H1 (cell line): ENCODE measurements at regions not wholly inside any gene's neighbourhood (a gene's known extent, or its start where the extent isn't known, plus 50 kb on each side); places are given as distances from the start of the nearest gene placed in this dataset.

Source experiments
- CTCF ChIA-PET: fragments of 300-600 bp; sonication (Branson Sonifier 250); formaldehyde crosslinking; loops from one replicate; lab custom pipeline; 2021; ENCODE audit not compliant: partially characterized antibody; lab: Charles Lee
- POLR2A ChIA-PET: fragments of 300-600 bp; sonication (Branson Sonifier 250); formaldehyde crosslinking; loops from one replicate; lab custom pipeline; 2021; ENCODE audit warnings: inconsistent platforms; ENCODE audit not compliant: partially characterized antibody; lab: Charles Lee
- DNase-seq, 2 experiments: peaks; one replicate each; pipeline versions ENCODE4 v3.0.0 to v3.0.0-alpha.2; 2010 to 2022; ENCODE audit warnings: low spot score in 2 of 2, low read depth in 1 of 2, mixed read lengths in 1 of 2
- FAIRE-seq: peaks from 2 replicates; lab custom pipeline; 2011; peaks lifted over from hg19 to GRCh38; lab: Jason Lieb, UNC
- H2AFZ ChIP-seq: 2 replicates; pipeline ENCODE4 v1.8.1; 2012; ENCODE audit warnings: low read length, inconsistent platforms
- H2AK5ac ChIP-seq: 2 replicates; pipeline ENCODE4 v1.6.1; 2013; ENCODE audit warnings: low read depth, low read length
- H2BK120ac ChIP-seq: replicated peaks from 2 replicates; pipeline ENCODE3; 2013; ENCODE audit warnings: low read depth, low read length, inconsistent platforms
- H2BK12ac ChIP-seq: 2 replicates; pipeline ENCODE4 v1.6.1; 2013; ENCODE audit warnings: low read depth, low read length
- H2BK15ac ChIP-seq: 2 replicates; pipeline ENCODE4 v1.6.1; 2013; ENCODE audit warnings: low read length
- H2BK20ac ChIP-seq: 2 replicates; pipeline ENCODE4 v1.6.1; 2013; ENCODE audit warnings: low read length
- H2BK5ac ChIP-seq: 2 replicates; pipeline ENCODE4 v1.6.1; 2013; ENCODE audit warnings: low read depth, low read length
- H3K14ac ChIP-seq: 2 replicates; pipeline ENCODE4 v1.6.1; 2013; ENCODE audit warnings: inconsistent platforms; ENCODE audit not compliant: insufficient read length
- H3K18ac ChIP-seq: 2 replicates; pipeline ENCODE4 v1.6.1; 2013; ENCODE audit warnings: low read length; ENCODE audit errors: extremely low read depth
- H3K23ac ChIP-seq: 2 replicates; pipeline ENCODE4 v1.6.1; 2013; ENCODE audit warnings: inconsistent platforms; ENCODE audit not compliant: insufficient read length
- H3K23me2 ChIP-seq: 2 replicates; pipeline ENCODE4 v1.6.1; 2013; ENCODE audit warnings: low read depth, low read length
- H3K27ac ChIP-seq: 2 replicates; pipeline ENCODE4 v1.6.1; 2011; ENCODE audit warnings: low read depth, low read length, inconsistent platforms
- H3K27me3 ChIP-seq, 4 experiments: replicated peaks in 1 of 4; 1 replicate in 1 of 4; 2 replicates in 3 of 4; pipeline versions ENCODE4 v1.6.1 to v1.8.1; 2011 to 2013; ENCODE audit warnings: low read length in 3 of 4, mild to moderate bottlenecking in 3 of 4, inconsistent platforms in 2 of 4, mixed read lengths in 2 of 4, moderate library complexity in 1 of 4; ENCODE audit not compliant: control insufficient read depth in 3 of 4, insufficient read depth in 3 of 4; ENCODE audit errors: extremely low read depth in 1 of 4
- H3K36me3 ChIP-seq, 4 experiments: 2 replicates each; pipeline versions ENCODE4 v1.6.1 to v1.8.1; 2011 to 2013; ENCODE audit warnings: mild to moderate bottlenecking in 4 of 4, low read length in 3 of 4, moderate library complexity in 2 of 4, control low read depth in 1 of 4, inconsistent platforms in 1 of 4; ENCODE audit not compliant: insufficient read depth in 4 of 4, control insufficient read depth in 2 of 4
- H3K4ac ChIP-seq: replicated peaks from 2 replicates; pipeline ENCODE3; 2013; ENCODE audit warnings: low read length, low read depth, mixed read lengths, inconsistent platforms; ENCODE audit not compliant: insufficient read length
- H3K4me1 ChIP-seq, 4 experiments: replicated peaks in 1 of 4; 1 replicate in 1 of 4; 2 replicates in 3 of 4; pipeline versions ENCODE4 v1.6.1 to v1.8.1; 2011 to 2013; ENCODE audit warnings: low read length in 3 of 4, inconsistent platforms in 2 of 4, mixed read lengths in 1 of 4; ENCODE audit not compliant: insufficient read depth in 4 of 4, control insufficient read depth in 3 of 4
- H3K4me2 ChIP-seq, 2 experiments: 2 replicates each; pipeline versions ENCODE4 v1.6.1 to v1.8.1; 2011 to 2013; ENCODE audit warnings: low read depth in 2 of 2, low read length in 2 of 2, control low read depth in 1 of 2, inconsistent platforms in 1 of 2, mild to moderate bottlenecking in 1 of 2; ENCODE audit not compliant: insufficient read depth in 1 of 2
- H3K4me3 ChIP-seq, 4 experiments: fragments of 200-600, 300-600 bp in 1 of 4; sonication (generic), shearing (Covaris generic), sonication (Bioruptor Twin) in 1 of 4; 2 replicates each; pipeline versions ENCODE4 v1.5.1 to v1.8.1; 2011 to 2016; ENCODE audit warnings: low read length in 4 of 4, low read depth in 3 of 4, control low read depth in 2 of 4, inconsistent platforms in 2 of 4, mild to moderate bottlenecking in 2 of 4, mixed read lengths in 1 of 4, moderate library complexity in 1 of 4; ENCODE audit not compliant: insufficient read depth in 2 of 4; ENCODE audit errors: extremely low read depth in 1 of 4
- H3K56ac ChIP-seq: replicated peaks from 2 replicates; pipeline ENCODE3; 2013; ENCODE audit warnings: low read depth, mild to moderate bottlenecking, mixed read lengths, low read length, inconsistent platforms; ENCODE audit not compliant: insufficient read length
- H3K79me1 ChIP-seq: 2 replicates; pipeline ENCODE4 v1.6.1; 2013; ENCODE audit warnings: low read depth, low read length, control low read depth
- H3K79me2 ChIP-seq, 2 experiments: 2 replicates each; pipeline versions ENCODE4 v1.6.1 to v1.8.1; 2012 to 2013; ENCODE audit warnings: low read length in 2 of 2, mild to moderate bottlenecking in 2 of 2, inconsistent platforms in 1 of 2; ENCODE audit not compliant: insufficient read depth in 2 of 2, control insufficient read depth in 1 of 2
- H3K9ac ChIP-seq, 4 experiments: replicated peaks in 1 of 4; 1 replicate in 1 of 4; 2 replicates in 3 of 4; pipeline versions ENCODE4 v1.6.1 to v1.8.1; 2011 to 2013; ENCODE audit warnings: low read depth in 3 of 4, low read length in 3 of 4, control low read depth in 2 of 4, mild to moderate bottlenecking in 2 of 4, moderate library complexity in 2 of 4, inconsistent platforms in 1 of 4; ENCODE audit errors: extremely low read depth in 1 of 4
- H3K9me3 ChIP-seq, 2 experiments: 2 replicates each; pipeline versions ENCODE4 v1.6.1 to v1.8.1; 2012 to 2013; ENCODE audit warnings: mild to moderate bottlenecking in 2 of 2, moderate library complexity in 2 of 2, control low read depth in 1 of 2, inconsistent platforms in 1 of 2, low read depth in 1 of 2, low read length in 1 of 2, mixed read lengths in 1 of 2; ENCODE audit not compliant: insufficient read depth in 2 of 2
- H4K20me1 ChIP-seq, 2 experiments: replicated peaks in 1 of 2; 2 replicates each; pipeline versions ENCODE3 to v1.8.1; 2011 to 2013; ENCODE audit warnings: inconsistent platforms in 2 of 2, low read length in 2 of 2, mild to moderate bottlenecking in 1 of 2; ENCODE audit not compliant: insufficient read depth in 2 of 2, control insufficient read depth in 1 of 2
- H4K5ac ChIP-seq: 2 replicates; pipeline ENCODE4 v1.6.1; 2013; ENCODE audit warnings: low read length, low read depth, mixed read lengths, inconsistent platforms; ENCODE audit not compliant: insufficient read length
- H4K8ac ChIP-seq: 2 replicates; pipeline ENCODE4 v1.8.0; 2013; ENCODE audit warnings: mild to moderate bottlenecking, moderate library complexity, low read length, inconsistent platforms; ENCODE audit not compliant: insufficient read depth; ENCODE audit errors: extremely low read depth
- H4K91ac ChIP-seq: replicated peaks from 2 replicates; pipeline ENCODE3; 2013; ENCODE audit warnings: low read length, mixed read lengths, inconsistent platforms; ENCODE audit not compliant: insufficient read length
- BACH1 ChIP-seq: IDR thresholded peaks from 2 replicates; pipeline ENCODE4 v1.6.1; 2012; ENCODE audit warnings: low read length, improper control_type of control experiment
- WGBS, 2 experiments: shearing (Covaris generic) in 1 of 2; methylation state at CpG; one replicate each; pipeline versions ENCODE4 v1.1.6 to v1.1.7; 2013 to 2015; ENCODE audit warnings: low lambda C conversion rate in 2 of 2, mixed read lengths in 2 of 2, inconsistent platforms in 1 of 2, low coverage in 1 of 2, missing lambda C conversion rate in 1 of 2; ENCODE audit not compliant: insufficient replicate concordance in 2 of 2, insufficient coverage in 1 of 2, insufficient read length in 1 of 2; ENCODE audit errors: extremely low coverage in 1 of 2, missing lambda C conversion rate in 1 of 2; 5-methylcytosine and 5-hydroxymethylcytosine counted together
- TF ChIP-seq, protein P1 (sequence below): IDR thresholded peaks from 2 replicates; pipeline ENCODE4 v1.6.1; 2012; ENCODE audit warnings: inconsistent platforms

DNA sequence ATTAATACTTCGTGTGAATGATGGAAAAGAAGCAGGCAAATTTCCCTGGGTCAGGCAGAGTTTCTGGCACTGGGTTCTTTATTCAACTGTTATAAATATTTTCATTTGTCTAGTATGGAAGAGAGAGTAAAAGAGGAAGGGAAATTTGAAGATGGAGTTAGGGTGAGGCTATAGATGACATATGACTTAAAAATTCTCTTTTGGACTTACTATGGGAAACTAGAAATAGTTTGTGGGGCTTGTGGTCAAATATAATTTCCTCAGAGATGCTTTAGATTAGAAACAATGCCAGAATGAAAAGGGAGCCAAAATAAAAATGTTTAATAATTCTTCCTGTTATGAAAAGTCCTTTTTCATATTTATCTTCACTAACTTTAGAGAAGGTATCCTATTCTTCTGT is 103.2 kb downstream of the GC start:
- no peaks in the 10 kb centered on the region for H4K20me1 ChIP-seq
- no peak overlapping the region for H3K23ac ChIP-seq
- no peaks in the 10 kb centered on the region for H3K79me2 ChIP-seq
- H3K4me2 ChIP-seq = no peak overlapping the region
- H2AK5ac ChIP-seq = no peak overlapping the region
- FAIRE-seq (no peak), DNase-seq (no peak)
- H3K36me3 ChIP-seq = no peaks in the 10 kb centered on the region
- H3K4ac ChIP-seq = no peak overlapping the region
- no peaks in the 10 kb centered on the region for H3K23me2 ChIP-seq
- H2BK15ac ChIP-seq = no peak overlapping the region
- no peak overlapping the region for H3K4me3 ChIP-seq
- no peaks in the 10 kb centered on the region for H3K9me3 ChIP-seq
- H3K4me1 ChIP-seq = no peaks in the 10 kb centered on the region; a peak in 1 of 7 replicates
- no peak overlapping the region for H4K91ac ChIP-seq
- WGBS, 2 experiments = 69% methylated on average over 1 of the region's 1 CpG; no CpG with 5 or more reads in 1 of the 2 experiments
- H2BK5ac ChIP-seq = no peak overlapping the region
- H3K18ac ChIP-seq = no peak overlapping the region
- H2BK120ac ChIP-seq = no peak overlapping the region
- no peak overlapping the region for H2BK20ac ChIP-seq
- no peak overlapping the region for H3K9ac ChIP-seq
- no peaks in the 10 kb centered on the region for H3K79me1 ChIP-seq
- no peak overlapping the region for H4K5ac ChIP-seq
- no peaks in the 10 kb centered on the region for H3K27me3 ChIP-seq
- H3K56ac ChIP-seq = no peak overlapping the region
- no peak overlapping the region for H2BK12ac ChIP-seq
- H3K14ac ChIP-seq = no peak overlapping the region
- no peak overlapping the region for H2AFZ ChIP-seq
- CTCF ChIA-PET = interaction anchor here (1.6 kb wide), 1 partner anchor 13 kb away, joined by 7 read pairs; no protein-coding TSS in a partner anchor
- H3K27ac ChIP-seq = no peak overlapping the region
- POLR2A ChIA-PET = no interaction called here
- H4K8ac ChIP-seq = no peak overlapping the region
- no peak for TF ChIP-seq BACH1
- TF ChIP-seq, protein P1, sequence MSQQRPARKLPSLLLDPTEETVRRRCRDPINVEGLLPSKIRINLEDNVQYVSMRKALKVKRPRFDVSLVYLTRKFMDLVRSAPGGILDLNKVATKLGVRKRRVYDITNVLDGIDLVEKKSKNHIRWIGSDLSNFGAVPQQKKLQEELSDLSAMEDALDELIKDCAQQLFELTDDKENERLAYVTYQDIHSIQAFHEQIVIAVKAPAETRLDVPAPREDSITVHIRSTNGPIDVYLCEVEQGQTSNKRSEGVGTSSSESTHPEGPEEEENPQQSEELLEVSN = no peak
